ENCODE measurements at regions not wholly inside any gene's neighbourhood (a gene's known extent, or its start where the extent isn't known, plus 50 kb on each side); places are given as distances from the start of the nearest gene placed in this dataset.

DNA sequence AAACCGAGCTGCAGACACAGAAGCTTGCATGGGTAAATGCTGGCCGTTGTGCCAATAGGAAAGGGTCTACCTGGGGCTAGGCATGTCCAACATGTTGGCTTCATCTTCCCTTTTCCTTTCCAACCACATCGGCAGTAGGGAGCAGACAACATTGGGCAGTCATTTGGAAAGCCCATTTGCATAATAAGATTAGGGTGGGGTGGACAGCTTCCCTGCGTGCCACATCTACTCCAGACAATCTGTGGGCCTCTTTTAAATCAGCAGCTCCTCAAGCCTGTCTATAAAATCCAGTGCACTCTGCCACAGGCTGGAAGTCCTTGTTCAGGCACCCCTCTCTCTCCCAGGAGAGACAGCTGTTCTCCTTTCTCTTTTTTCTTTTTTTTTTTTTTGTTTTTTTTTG, 203.6 kb upstream of the KYNU start:
- in situ Hi-C loops (cut with HindIII; ENCODE audit: low pct_unique_long_range_greater_than_20kb, low sequenced_read_pairs): no loop called here
- DNase-seq (ENCODE audit: low read depth, low spot score) (no peak), ATAC-seq (no peak)
- ChIA-PET CTCF (no interaction called here), POLR2A (no interaction called here)
- Histone ChIP-seq H3K4me1 (ENCODE audit: control insufficient read depth, insufficient read depth, low read length) (no peaks in the 10 kb centered on the region), H3K27ac (ENCODE audit: low read length) (no peak overlapping the region), H3K36me3 (ENCODE audit: control insufficient read depth, insufficient read depth, low read length) (no peaks in the 10 kb centered on the region; the same call in 1 of the 2 replicates), H3K27me3 (ENCODE audit: control insufficient read depth, insufficient read depth, low read length) (no peaks in the 10 kb centered on the region), H3K9me3 (ENCODE audit: control insufficient read depth, insufficient read depth, low read depth, low read length) (no peaks in the 10 kb centered on the region), H3K4me3 (ENCODE audit: low read depth in 2 of 2, low read length in 2 of 2) (no peak overlapping the region)
- TF ChIP-seq, protein P1, sequence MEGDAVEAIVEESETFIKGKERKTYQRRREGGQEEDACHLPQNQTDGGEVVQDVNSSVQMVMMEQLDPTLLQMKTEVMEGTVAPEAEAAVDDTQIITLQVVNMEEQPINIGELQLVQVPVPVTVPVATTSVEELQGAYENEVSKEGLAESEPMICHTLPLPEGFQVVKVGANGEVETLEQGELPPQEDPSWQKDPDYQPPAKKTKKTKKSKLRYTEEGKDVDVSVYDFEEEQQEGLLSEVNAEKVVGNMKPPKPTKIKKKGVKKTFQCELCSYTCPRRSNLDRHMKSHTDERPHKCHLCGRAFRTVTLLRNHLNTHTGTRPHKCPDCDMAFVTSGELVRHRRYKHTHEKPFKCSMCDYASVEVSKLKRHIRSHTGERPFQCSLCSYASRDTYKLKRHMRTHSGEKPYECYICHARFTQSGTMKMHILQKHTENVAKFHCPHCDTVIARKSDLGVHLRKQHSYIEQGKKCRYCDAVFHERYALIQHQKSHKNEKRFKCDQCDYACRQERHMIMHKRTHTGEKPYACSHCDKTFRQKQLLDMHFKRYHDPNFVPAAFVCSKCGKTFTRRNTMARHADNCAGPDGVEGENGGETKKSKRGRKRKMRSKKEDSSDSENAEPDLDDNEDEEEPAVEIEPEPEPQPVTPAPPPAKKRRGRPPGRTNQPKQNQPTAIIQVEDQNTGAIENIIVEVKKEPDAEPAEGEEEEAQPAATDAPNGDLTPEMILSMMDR (IDR thresholded peaks at IDR 0.05): no peak
- TF ChIP-seq, protein P2, sequence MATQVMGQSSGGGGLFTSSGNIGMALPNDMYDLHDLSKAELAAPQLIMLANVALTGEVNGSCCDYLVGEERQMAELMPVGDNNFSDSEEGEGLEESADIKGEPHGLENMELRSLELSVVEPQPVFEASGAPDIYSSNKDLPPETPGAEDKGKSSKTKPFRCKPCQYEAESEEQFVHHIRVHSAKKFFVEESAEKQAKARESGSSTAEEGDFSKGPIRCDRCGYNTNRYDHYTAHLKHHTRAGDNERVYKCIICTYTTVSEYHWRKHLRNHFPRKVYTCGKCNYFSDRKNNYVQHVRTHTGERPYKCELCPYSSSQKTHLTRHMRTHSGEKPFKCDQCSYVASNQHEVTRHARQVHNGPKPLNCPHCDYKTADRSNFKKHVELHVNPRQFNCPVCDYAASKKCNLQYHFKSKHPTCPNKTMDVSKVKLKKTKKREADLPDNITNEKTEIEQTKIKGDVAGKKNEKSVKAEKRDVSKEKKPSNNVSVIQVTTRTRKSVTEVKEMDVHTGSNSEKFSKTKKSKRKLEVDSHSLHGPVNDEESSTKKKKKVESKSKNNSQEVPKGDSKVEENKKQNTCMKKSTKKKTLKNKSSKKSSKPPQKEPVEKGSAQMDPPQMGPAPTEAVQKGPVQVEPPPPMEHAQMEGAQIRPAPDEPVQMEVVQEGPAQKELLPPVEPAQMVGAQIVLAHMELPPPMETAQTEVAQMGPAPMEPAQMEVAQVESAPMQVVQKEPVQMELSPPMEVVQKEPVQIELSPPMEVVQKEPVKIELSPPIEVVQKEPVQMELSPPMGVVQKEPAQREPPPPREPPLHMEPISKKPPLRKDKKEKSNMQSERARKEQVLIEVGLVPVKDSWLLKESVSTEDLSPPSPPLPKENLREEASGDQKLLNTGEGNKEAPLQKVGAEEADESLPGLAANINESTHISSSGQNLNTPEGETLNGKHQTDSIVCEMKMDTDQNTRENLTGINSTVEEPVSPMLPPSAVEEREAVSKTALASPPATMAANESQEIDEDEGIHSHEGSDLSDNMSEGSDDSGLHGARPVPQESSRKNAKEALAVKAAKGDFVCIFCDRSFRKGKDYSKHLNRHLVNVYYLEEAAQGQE (IDR thresholded peaks at IDR 0.05; ENCODE audit: insufficient read depth in 1 of 2, low read depth in 2 of 2, low read length in 1 of 2): no peak
- TF ChIP-seq TCF7L2 (IDR thresholded peaks at IDR 0.05; ENCODE audit: low read depth, low read length) (no peak), POLR2AphosphoS5 (IDR thresholded peaks at IDR 0.05; ENCODE audit: low read depth, low read length) (no peak), SIN3A (IDR thresholded peaks at IDR 0.05; ENCODE audit: borderline replicate concordance, insufficient read depth, low read depth, low read length) (no peak)
- intact Hi-C loops (cut with micrococcal nuclease; ENCODE audit: unreplicated experiment): no loop called here
- BruUV-seq (replicated peaks): no TSS peak

DNA sequence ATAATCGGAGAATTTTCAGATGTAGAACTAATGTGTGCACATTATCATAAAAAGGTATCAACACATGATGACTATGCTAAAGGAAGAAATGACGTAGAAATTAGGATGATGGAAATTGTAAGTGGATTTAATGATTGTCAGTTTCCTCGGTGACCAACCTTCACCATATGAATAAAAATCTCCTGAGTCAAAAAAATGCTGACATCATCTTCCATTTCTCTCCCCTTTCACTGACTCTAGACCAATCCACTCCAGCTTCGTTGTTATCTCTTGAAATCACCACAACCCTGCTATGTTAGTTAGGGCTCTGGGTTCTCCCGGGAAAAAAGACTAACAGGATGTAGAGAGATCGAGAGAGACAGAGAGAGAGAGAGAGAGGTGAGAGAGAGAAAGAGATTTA, 204.8 kb upstream of the KYNU start:
- ATAC-seq: no peak
- in situ Hi-C loops (cut with HindIII; ENCODE audit: low pct_unique_long_range_greater_than_20kb, low sequenced_read_pairs) (no loop called here), intact Hi-C loops (cut with micrococcal nuclease; ENCODE audit: unreplicated experiment) (no loop called here)
- TF ChIP-seq, protein P1 (IDR thresholded peaks at IDR 0.05): no peak
- TF ChIP-seq TCF7L2 (IDR thresholded peaks at IDR 0.05; ENCODE audit: low read depth, low read length) (no peak), POLR2AphosphoS5 (IDR thresholded peaks at IDR 0.05; ENCODE audit: low read depth, low read length) (no peak), SIN3A (IDR thresholded peaks at IDR 0.05; ENCODE audit: borderline replicate concordance, insufficient read depth, low read depth, low read length) (no peak)
- TF ChIP-seq, protein P2 (IDR thresholded peaks at IDR 0.05; ENCODE audit: insufficient read depth in 1 of 2, low read depth in 2 of 2, low read length in 1 of 2): no peak
- Histone ChIP-seq H3K27me3 (ENCODE audit: control insufficient read depth, insufficient read depth, low read length) (no peaks in the 10 kb centered on the region), H3K27ac (ENCODE audit: low read length) (no peak overlapping the region), H3K36me3 (ENCODE audit: control insufficient read depth, insufficient read depth, low read length) (no peaks in the 10 kb centered on the region; the same call in 1 of the 2 replicates), H3K4me3 (ENCODE audit: low read depth in 2 of 2, low read length in 2 of 2) (no peak overlapping the region), H3K4me1 (ENCODE audit: control insufficient read depth, insufficient read depth, low read length) (no peaks in the 10 kb centered on the region), H3K9me3 (ENCODE audit: control insufficient read depth, insufficient read depth, low read depth, low read length) (no peaks in the 10 kb centered on the region)
- no TSS peak for BruUV-seq (replicated peaks)
- ChIA-PET CTCF (no interaction called here), POLR2A (no interaction called here)
- no peak for DNase-seq (ENCODE audit: low read depth, low spot score)
